GM23248 (cell line): ENCODE measurements at regions not wholly inside any gene's neighbourhood (a gene's known extent, or its start where the extent isn't known, plus 50 kb on each side); places are given as distances from the start of the nearest gene placed in this dataset.

Experiments
- DNase-seq: peaks from one replicate; pipeline ENCODE4 v3.0.0-alpha.2; 2015
- H2AFZ ChIP-seq: fragments of 200-600 bp; sonication (generic); 2 replicates; pipeline ENCODE4 v1.6.1; 2016; ENCODE audit warnings: antibody characterized with exemption
- H3F3A ChIP-seq: fragments of 200-600 bp; sonication (generic); 2 replicates; pipeline ENCODE4 v1.6.1; 2016; ENCODE audit warnings: mild to moderate bottlenecking, antibody characterized with exemption, mixed run types; ENCODE audit not compliant: insufficient read depth
- H3K27ac ChIP-seq: fragments of 200-600 bp; sonication (generic); 2 replicates; pipeline ENCODE4 v1.5.1; 2016; ENCODE audit warnings: mild to moderate bottlenecking
- H3K27me3 ChIP-seq: fragments of 200-600 bp; sonication (generic); replicated peaks from 2 replicates; pipeline ENCODE4 v1.6.1; 2016; ENCODE audit warnings: mild to moderate bottlenecking; ENCODE audit not compliant: insufficient read depth
- H3K36me3 ChIP-seq: fragments of 200-600 bp; sonication (generic); 2 replicates; pipeline ENCODE4 v1.6.1; 2016; ENCODE audit warnings: low read depth, mild to moderate bottlenecking
- H3K4me1 ChIP-seq: fragments of 200-600 bp; sonication (generic); 2 replicates; pipeline ENCODE4 v1.6.1; 2016; ENCODE audit warnings: mild to moderate bottlenecking; ENCODE audit not compliant: insufficient read depth
- H3K4me2 ChIP-seq: fragments of 200-600 bp; sonication (generic); one replicate; pipeline ENCODE4 v1.6.1; 2016; ENCODE audit warnings: mild to moderate bottlenecking; ENCODE audit not compliant: unreplicated experiment
- H3K4me3 ChIP-seq: fragments of 200-600 bp; sonication (generic); 2 replicates; pipeline ENCODE4 v1.5.1; 2016; ENCODE audit warnings: mild to moderate bottlenecking
- H3K79me2 ChIP-seq: fragments of 200-600 bp; sonication (generic); 2 replicates; pipeline ENCODE4 v1.6.1; 2016; ENCODE audit warnings: mild to moderate bottlenecking; ENCODE audit not compliant: insufficient read depth
- H3K9ac ChIP-seq: fragments of 200-600 bp; sonication (generic); 2 replicates; pipeline ENCODE4 v1.6.1; 2016; ENCODE audit warnings: mild to moderate bottlenecking
- H3K9me2 ChIP-seq: fragments of 200-600 bp; sonication (generic); 2 replicates; pipeline ENCODE4 v1.6.1; 2016; ENCODE audit warnings: mixed run types, mild to moderate bottlenecking, moderate library complexity; ENCODE audit not compliant: insufficient read depth
- H3K9me3 ChIP-seq: fragments of 200-600 bp; sonication (generic); one replicate; pipeline ENCODE4 v1.6.1; 2017; ENCODE audit warnings: low read depth
- H4K20me1 ChIP-seq: fragments of 200-600 bp; sonication (generic); 2 replicates; pipeline ENCODE4 v1.6.0; 2016; ENCODE audit not compliant: insufficient read depth
- EZH2 ChIP-seq: fragments of 200-600 bp; sonication (generic); IDR thresholded peaks from 2 replicates; pipeline ENCODE4 v1.6.1; 2018; ENCODE audit warnings: antibody characterized with exemption, mild to moderate bottlenecking; ENCODE audit not compliant: insufficient read depth, poor library complexity, severe bottlenecking
- EZH2phosphoT487 ChIP-seq: fragments of 200-600 bp; sonication (generic); IDR thresholded peaks from 2 replicates; pipeline ENCODE4 v1.6.1; 2018; ENCODE audit warnings: antibody characterized with exemption, moderate library complexity, mild to moderate bottlenecking, low read depth; ENCODE audit not compliant: insufficient read depth
- WGBS, 2 experiments: methylation state at CpG; one replicate each; pipeline ENCODE4 v1.1.6; 2015 to 2017; ENCODE audit warnings: low lambda C conversion rate in 2 of 2, low coverage in 1 of 2; ENCODE audit errors: missing lambda C conversion rate in 2 of 2; 5-methylcytosine and 5-hydroxymethylcytosine counted together
- in situ Hi-C: fragments of 300-500 bp; cut with MboI; formaldehyde crosslinking; loops from 2 replicates; pipeline ENCODE4 v1.15.0; 2020

DNA sequence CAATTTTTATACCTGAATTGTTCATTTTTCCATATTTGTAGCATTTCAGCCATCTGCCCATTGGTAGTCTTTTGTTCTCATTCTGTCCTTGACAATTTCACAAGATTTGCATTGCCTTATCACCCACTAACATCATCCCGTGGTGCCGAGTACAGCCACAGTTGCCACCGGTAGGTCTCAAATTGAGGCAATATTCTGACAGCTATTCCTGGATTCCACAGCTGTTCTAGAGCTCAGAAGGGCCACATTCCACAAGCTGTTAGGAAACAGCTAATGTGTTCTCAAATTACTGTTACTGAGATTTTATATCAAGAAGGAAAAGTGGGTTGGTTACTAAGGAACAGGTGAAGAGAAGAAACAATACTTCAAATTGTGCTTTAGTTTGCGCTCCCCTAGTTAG is 178.8 kb downstream of the RPRM start:
- 22 to 30% methylated on average over 4 of the region's 4 CpGs for WGBS, 2 experiments
- no peak overlapping the region for H3K27ac ChIP-seq
- H3K79me2 ChIP-seq = no peaks in the 10 kb centered on the region
- TF ChIP-seq EZH2 (no peak), EZH2phosphoT487 (no peak)
- no peaks in the 10 kb centered on the region for H3K9me3 ChIP-seq
- H4K20me1 ChIP-seq = no peaks in the 10 kb centered on the region
- no peaks in the 10 kb centered on the region for H3K4me1 ChIP-seq
- no peak overlapping the region for H3K4me3 ChIP-seq
- no peaks in the 10 kb centered on the region for H3F3A ChIP-seq
- no peaks in the 10 kb centered on the region for H3K36me3 ChIP-seq
- no peaks in the 10 kb centered on the region for H3K9me2 ChIP-seq
- no peaks in the 10 kb centered on the region for H3K27me3 ChIP-seq
- no peak for DNase-seq
- no peak overlapping the region for H2AFZ ChIP-seq
- no peak overlapping the region for H3K9ac ChIP-seq
- in situ Hi-C loops = no loop called here
- H3K4me2 ChIP-seq = no peak overlapping the region

DNA sequence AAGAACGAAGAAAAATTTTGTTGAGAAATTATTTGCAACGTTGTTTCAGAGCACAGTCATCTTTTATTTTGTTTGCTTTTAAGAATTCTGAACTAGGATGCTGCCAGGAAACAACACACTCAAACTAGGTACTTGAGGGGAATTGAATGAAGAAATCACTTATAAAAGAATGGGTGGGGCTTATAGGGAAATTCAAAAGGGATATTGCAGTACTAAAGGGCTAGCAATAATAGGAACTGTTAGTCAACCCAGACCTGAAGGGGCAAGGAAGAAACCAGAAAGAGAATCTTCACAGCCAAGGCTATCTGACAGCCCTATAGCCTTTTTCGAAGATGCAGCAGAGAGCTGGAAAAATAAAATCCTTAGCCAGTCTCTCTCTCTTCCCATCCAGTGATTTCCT is 179.3 kb downstream of the RPRM start:
- Histone ChIP-seq H3F3A (no peaks in the 10 kb centered on the region), H3K4me1 (no peaks in the 10 kb centered on the region), H3K36me3 (no peaks in the 10 kb centered on the region), H4K20me1 (no peaks in the 10 kb centered on the region), H3K27ac (no peak overlapping the region), H2AFZ (no peak overlapping the region), H3K9me3 (no peaks in the 10 kb centered on the region), H3K4me3 (no peak overlapping the region), H3K4me2 (no peak overlapping the region), H3K9ac (no peak overlapping the region), H3K79me2 (no peaks in the 10 kb centered on the region), H3K9me2 (no peaks in the 10 kb centered on the region), H3K27me3 (no peaks in the 10 kb centered on the region)
- 4 to 8% methylated on average over 3 of the region's 3 CpGs for WGBS, 2 experiments
- no peak for TF ChIP-seq EZH2phosphoT487
- TF ChIP-seq EZH2 = no peak
- DNase-seq = no peak
- in situ Hi-C loops = no loop called here

GRCh38 chr2:153294199-153294786 is 184.3 kb downstream of the RPRM start:
- no peak overlapping the region for H3K4me2 ChIP-seq
- no peaks in the 10 kb centered on the region for H3K27me3 ChIP-seq
- TF ChIP-seq EZH2 (no peak), EZH2phosphoT487 (no peak)
- no peak overlapping the region for H3K9ac ChIP-seq
- H3K9me3 ChIP-seq = no peaks in the 10 kb centered on the region
- no peak overlapping the region for H2AFZ ChIP-seq
- no peaks in the 10 kb centered on the region for H3K36me3 ChIP-seq
- no peaks in the 10 kb centered on the region for H4K20me1 ChIP-seq
- in situ Hi-C loops = no loop called here
- no peak overlapping the region for H3K4me3 ChIP-seq
- DNase-seq = no peak
- H3K27ac ChIP-seq = no peak overlapping the region
- no peaks in the 10 kb centered on the region for H3K79me2 ChIP-seq
- no peaks in the 10 kb centered on the region for H3F3A ChIP-seq
- 0% methylated on average over 2 of the region's 2 CpGs for WGBS, 2 experiments
- no peaks in the 10 kb centered on the region for H3K9me2 ChIP-seq
- no peaks in the 10 kb centered on the region for H3K4me1 ChIP-seq

DNA sequence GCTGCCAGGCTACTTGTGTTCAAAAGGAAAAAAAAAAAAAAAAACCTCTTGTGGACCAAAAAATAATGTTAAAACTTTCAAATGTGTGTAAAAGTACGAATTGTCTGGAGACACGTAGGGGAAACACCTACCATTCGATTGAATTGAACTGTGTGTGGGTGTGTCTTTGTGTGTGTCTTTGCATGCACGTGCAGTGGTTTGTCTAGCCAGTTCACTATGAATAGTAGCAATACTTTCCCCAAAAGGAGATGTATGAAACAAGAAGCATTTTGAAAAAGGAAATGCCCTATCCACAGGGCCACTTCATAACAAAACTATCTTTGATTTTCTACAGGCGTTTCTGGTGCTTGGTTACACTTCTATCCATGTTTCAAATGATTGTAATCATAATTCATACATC is 186.8 kb downstream of the RPRM start:
- no peak overlapping the region for H2AFZ ChIP-seq
- no peaks in the 10 kb centered on the region for H3K36me3 ChIP-seq
- H3K79me2 ChIP-seq = no peaks in the 10 kb centered on the region
- no peaks in the 10 kb centered on the region for H3K9me2 ChIP-seq
- WGBS, 2 experiments = 2 to 3% methylated on average over 5 of the region's 5 CpGs
- TF ChIP-seq EZH2 (no peak), EZH2phosphoT487 (no peak)
- no peak for DNase-seq
- H4K20me1 ChIP-seq = no peaks in the 10 kb centered on the region
- H3K4me2 ChIP-seq = no peak overlapping the region
- no peak overlapping the region for H3K4me3 ChIP-seq
- H3F3A ChIP-seq = no peaks in the 10 kb centered on the region
- in situ Hi-C loops = no loop called here
- H3K27ac ChIP-seq = no peak overlapping the region
- no peaks in the 10 kb centered on the region for H3K27me3 ChIP-seq
- no peak overlapping the region for H3K9ac ChIP-seq
- H3K9me3 ChIP-seq = no peaks in the 10 kb centered on the region
- H3K4me1 ChIP-seq = no peaks in the 10 kb centered on the region

GRCh38 chr2:153287109-153287801 is 191.3 kb downstream of the RPRM start:
- no peaks in the 10 kb centered on the region for H3K4me1 ChIP-seq
- H3K27ac ChIP-seq = no peak overlapping the region
- H3K27me3 ChIP-seq = no peaks in the 10 kb centered on the region
- H3K9me3 ChIP-seq = no peaks in the 10 kb centered on the region
- no peaks in the 10 kb centered on the region for H3K9me2 ChIP-seq
- no peak overlapping the region for H3K9ac ChIP-seq
- H3K4me2 ChIP-seq = no peak overlapping the region
- no peak for DNase-seq
- H3F3A ChIP-seq = no peaks in the 10 kb centered on the region
- no peak overlapping the region for H3K4me3 ChIP-seq
- TF ChIP-seq EZH2phosphoT487 (no peak), EZH2 (no peak)
- in situ Hi-C loops = no loop called here
- H3K79me2 ChIP-seq = no peaks in the 10 kb centered on the region
- H2AFZ ChIP-seq = no peak overlapping the region
- H4K20me1 ChIP-seq = no peaks in the 10 kb centered on the region
- H3K36me3 ChIP-seq = no peaks in the 10 kb centered on the region
- 35 to 36% methylated on average over 23 to 24 of the region's 24 CpGs for WGBS, 2 experiments
